ENCODE measurements at regions not wholly inside any gene's neighbourhood (a gene's known extent, or its start where the extent isn't known, plus 50 kb on each side); places are given as distances from the start of the nearest gene placed in this dataset.
"Not testable (repeated sequence)": the region's sequence is repeated elsewhere in the genome, so short reads cannot be mapped to it uniquely, and the experiment has no call there.

DNA sequence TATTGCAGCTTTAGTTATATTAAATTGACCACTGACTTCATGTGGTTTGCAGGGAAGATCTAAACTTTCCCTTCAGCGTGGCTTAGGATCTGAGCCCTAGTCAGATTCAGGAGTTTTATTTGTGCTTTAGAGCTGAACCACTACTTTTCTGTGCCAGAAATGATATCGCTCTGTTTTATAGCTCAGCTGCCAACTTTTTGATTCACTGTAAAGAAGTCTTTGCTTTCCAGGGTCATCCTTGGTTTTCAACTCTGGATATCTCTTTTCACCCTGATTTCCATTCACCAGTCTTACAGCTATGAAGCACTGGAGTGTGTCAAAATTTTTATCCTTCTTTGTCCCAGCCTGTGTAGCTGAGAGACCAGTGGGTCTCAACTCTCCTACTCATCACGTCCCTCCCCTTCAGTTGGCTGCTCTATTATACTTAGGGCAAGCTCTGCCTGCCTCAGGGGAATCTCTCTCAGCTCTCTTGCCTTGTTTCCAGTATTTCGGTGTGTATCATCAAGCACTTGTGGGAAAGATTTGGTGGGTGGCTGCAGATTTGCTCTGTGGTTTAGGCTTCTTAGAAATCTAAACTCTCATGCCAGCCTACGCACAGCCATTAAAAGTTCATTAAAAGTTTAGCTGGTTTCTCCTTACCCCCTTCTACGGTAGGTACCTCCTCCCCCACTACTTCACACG is 425.5 kb downstream of the TENT5A start:
- DNase-seq = no peak

DNA sequence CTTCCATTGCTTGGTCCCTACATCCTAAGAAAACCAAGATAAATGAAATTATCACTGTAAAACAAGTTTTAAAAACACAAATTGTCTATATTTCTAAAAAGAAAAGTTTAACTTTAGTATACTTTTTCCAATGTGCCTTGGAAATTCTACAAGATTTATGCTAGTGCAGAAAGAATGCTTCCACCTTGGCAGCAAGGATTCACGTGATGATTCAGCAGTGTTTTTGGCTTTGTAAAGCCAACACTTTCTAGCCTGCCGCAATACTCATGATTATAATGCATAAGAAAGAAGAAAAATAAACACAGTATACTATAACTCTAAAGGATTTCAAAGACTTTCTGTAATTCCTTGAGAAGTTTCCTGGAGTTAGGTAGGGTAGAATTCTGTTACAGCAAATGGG is 442.7 kb downstream of the TENT5A start:
- DNase-seq = no peak

DNA sequence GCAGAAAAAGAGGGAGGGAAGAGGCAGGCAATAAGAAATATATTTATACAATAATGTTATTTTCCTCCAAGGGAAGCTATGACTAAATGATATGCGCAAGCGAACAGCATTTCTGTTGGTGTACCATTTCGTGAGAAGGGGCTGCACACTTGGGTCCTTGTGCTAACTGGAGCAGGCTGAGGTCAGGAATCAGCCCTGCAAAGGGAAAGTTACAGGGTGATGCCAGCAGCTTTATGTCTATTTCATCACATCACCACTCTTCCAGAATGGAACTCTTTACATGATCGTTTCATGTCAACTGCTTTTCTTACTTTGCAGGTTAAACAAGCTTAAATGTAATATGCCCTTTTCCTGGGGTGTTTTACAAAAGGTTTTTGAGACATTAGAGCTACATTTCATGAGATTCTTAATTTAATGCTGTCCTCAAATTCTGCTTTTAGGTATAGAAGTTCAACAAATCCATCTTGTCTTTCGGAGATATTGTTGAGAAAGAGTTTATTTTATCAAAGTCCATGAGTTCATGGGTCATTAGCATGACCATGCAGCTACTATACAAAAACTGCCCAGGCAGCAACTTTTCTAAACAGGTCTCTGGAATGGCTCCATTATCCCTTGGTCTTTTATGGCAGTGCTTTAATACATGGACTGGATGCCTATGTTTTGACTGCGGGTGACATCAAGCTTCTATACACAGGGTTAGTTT is 443.8 kb downstream of the TENT5A start:
- DNase-seq = no peak

DNA sequence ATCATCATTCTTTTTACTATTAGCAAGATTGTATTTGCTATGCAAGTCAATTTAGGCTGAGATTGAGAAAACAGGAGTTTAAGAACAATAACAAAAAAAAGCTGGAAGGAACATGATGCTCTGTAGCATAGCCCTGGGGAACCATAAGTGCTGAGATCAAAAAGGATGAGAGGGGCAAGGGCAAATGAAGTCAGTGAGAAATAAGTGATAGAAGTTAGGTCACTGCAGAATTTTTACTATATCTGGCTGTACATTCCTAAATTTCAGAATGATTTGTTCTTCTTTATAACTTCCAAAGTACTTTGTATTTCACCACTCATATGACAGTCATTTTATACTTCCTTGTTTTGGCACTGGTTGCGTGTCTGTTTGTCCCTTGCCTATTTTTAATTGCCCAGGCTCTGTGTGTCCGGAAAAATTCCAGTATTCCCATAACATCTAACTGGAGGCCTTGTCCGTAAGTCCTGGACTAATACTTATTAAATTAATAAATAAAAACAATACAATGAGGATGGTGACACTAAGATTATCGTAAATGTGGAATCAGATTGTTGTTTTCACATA is 444.7 kb downstream of the TENT5A start:
- DNase-seq = no peak

DNA sequence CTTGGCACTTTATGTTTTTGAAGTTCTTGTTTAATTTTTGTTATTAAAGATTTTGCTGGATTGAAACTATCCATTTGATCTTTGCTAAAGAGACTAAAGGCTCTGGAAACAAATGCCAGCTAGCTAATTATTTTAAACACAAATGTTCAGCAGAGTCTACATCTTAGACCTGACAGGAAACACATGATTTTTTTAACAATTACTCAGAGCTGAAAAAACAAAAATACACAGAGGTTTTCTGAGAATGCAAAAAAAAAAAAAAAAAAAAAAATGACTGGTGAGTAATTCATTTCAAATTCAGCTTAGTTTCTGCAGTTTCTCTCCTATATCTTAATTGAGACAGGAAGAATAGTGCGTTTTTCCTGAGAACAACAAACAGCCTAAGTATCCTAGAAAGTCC is 448.0 kb downstream of the TENT5A start:
- no peak for DNase-seq

DNA sequence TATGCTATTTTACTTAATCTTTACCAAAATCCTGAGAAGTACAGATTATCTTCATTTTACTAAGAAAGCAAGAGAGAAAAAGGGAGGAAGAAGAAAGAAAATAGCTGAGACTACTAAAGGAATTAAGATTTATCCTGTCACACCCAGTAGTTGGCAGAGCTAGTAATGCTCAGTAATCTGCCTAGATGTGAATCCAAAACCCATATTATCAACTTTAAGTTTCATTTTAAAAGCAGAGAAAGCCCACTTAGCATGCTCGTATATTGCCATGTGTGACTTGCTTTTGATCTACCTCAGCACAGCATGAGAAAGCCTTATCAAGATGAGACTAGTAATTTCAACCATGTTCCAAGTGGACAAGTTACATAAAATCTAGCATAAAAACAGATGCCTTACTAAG is 451.5 kb downstream of the TENT5A start:
- no peak for DNase-seq

DNA sequence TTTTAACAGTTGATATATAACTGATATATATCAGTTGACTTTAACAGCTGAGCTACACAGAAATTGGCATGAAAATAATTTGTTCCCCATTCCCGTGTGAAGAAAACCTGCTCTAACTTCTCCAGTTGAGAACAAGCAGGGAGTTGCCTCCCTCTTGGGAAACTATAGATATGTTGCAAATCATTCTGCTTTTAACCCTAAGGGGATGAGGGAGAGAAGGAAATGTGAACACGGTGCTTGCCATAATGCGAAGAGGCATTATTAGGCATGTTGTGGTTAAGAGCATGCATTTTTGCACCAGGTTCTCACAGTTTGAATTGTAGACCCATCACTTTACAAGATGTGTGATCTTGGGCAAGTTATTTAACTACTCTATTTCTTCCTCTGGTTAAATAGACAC is 453.7 kb downstream of the TENT5A start:
- DNase-seq = no peak

DNA sequence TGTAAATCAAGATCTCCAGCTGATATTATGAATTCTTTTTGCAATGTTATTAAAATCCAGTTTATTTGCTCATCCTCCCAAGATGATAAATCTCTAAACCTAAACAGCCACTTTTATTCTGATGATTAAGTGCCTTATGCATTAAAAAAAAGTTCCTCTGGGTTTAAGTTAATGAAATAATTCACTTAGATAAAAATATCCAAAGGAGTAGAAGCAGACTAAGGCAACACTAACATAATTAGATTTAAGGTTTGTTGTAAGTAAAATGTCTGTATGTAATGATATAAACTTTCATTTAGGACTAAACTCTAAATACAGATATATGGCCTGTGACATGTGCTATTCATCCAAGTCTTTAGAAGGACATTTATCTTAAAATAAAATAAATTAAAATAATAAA is 457.2 kb downstream of the TENT5A start:
- DNase-seq = no peak

DNA sequence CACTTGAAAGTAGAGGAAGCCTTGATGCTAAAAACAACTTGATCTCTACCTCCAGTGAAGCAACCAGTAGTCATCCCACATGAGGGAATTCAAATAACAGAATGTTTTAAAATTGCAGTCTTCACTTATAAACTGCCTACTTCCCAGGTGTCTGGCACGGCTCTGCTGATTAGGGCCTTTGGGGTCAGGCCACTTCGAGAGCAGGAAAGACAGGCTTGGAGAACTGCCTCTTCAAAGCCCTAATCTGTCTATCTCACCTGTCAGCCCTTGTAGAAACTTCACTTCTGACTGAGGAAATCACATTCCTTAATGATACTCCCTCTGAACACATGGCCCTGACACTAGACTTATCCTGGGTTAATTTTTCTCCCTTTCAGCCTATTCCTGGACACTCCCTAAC is 458.6 kb downstream of the TENT5A start:
- DNase-seq = no peak

DNA sequence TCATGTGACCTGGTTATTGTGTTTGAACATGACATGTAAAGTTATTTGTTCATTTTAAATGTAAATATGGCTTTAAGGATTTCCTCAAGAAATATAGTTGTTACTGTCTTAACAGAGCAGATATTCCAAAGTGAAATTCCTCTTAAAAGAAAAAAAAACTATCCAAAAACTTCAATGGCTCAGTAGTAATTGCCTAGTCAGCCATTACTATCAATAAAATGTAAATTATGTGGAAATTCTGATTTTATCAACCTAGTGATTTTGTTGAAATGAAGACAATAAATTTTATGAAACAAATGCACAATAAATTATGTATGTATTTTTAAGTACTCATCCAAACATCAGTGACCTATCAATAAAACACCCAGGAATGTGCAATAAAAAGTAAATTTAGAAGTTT is 463.3 kb downstream of the TENT5A start:
- DNase-seq = no peak

DNA sequence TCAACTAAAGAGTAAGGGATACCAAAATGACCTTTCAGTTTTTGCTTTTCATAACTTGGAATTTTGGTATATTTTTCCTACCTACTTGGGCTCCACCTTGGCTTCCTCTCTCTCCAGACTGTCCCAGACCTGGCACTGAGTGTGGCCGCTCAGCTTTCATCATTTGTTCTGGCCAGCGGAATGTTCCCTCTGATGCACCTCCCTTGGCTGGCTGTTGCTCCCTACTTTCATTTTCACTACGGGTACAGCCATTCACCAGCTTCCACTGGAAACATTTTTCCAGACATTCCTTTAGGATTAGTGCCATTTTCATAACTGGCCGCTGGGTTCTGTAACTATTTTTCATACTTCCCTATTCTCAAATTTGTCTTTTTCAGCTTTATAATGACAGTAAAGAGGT is 487.4 kb downstream of the TENT5A start:
- DNase-seq = no peak

DNA sequence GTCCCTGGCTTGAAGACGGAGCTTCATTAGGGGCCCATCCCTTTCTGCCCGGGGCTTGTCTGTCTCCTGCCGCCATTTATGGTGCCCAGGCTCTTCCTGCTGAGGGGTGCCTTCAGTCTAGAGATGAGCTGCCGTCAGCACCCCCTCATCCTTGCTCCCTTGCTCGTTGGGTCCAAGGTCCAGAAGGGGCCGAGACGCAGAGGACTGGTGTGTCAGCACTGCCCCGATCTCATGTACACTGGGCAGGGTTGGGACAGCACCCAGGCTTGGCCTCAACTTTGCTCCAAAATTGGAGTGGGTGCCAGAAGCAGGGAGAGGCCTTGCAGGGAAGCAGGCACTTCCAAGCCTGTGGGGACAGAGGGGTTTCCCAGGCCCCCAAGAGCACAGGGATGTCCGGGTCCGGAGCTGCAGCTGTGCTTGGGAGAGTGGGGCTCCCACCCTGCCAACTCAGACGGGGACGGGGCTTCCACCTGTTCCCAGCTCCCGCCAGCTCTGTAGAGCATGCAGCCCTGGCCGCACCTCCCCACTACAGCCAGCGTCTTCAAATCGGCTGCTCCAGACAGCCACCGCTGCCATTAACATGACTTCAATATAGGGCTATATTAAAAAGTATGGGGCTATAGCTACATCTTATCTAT is 488.8 kb downstream of the TENT5A start:
- no peak for DNase-seq

DNA sequence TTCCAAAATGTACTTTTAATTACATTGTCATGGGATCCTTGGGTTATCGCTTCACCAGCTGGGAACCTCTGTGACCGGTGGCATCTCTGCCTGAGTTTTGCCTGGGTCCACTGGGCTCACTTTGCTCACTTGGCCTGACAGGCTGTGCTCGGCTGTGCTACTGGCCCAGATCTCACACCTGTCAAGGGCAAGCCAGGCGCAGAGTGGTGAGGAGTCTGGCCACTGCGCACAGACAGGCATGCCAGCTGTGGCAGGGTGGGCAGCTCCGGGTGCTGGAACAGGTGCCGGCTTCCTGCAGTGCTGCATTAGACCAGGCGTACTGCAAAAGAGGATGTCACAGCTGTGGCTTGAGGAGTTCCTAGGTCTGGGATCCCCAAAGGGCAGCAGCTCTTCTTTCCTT is 489.8 kb downstream of the TENT5A start:
- DNase-seq = no peak

DNA sequence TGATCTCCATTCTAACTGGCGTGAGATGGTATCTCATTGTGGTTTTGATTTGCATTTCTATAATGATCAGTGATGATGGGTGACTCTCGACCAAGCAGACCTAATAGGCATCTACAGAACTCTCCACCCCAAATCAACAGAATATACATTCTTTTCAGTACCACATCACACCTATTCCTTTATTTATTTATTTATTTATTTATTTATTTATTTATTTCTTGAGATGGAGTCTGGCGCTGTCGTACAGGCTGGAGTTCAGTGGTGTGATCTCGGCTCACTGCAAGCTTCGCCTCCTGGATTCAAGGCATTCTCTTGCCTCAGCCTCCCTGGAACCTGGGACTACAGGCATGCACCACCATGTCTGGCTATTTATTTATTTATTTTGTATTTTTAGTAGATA is 496.3 kb downstream of the TENT5A start:
- not testable (repeated sequence) for DNase-seq

DNA sequence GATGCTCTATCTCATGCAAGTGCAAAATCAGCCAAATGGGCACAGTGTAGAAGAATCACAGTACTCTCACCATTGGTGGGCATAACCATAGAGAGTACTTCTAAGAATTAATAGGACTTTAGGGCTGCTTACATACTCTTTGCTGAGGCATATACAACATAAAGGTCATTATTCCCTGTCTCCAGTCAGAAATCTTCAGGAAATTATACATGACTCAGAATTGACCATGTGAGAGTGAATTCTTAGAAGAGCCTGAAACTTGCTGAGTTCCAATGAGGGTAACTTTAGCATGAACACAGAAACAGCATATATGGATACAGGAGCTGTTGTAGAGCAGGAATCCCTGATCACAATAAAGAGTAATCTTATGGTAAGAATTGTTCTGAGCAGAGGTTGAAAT is 498.7 kb downstream of the TENT5A start:
- no peak for DNase-seq

DNA sequence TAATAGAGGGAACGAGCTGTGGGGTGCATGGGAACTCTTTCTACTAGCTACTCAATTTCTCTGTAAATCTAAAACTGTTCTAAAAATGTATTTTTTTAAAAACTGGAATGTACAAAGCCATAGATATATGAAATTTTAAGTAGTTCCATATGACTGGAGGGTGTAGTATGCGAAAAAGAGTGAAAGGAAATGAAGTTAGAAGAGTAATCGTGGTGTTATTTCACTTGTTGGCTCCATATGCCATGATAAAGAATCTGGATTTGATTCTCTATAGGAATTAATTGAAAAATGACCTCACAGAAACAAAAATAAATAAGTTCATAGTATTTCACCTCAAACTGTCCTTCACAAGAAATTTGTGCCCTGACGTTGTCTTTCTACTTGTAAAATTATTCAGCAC is 500.2 kb downstream of the TENT5A start:
- DNase-seq = no peak

DNA sequence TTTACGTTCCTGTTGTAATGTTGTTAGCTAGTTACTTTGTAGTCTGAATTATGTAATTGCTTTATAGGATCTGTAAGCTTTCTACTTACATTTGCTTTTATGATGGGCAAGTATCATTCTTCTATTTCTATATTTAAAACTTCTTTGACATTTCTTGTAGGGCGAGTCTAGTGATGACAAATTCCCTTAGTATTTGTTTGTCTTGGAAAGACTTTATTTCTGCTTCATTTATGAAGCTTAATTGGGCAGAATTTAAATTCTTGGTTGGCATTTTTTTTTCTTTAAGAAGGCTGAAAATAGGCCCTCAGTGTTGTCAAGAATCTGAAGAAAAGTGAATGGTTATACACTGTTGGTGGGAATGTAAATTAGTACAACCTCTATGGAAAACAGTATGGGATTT is 506.3 kb downstream of the TENT5A start:
- no peak for DNase-seq

DNA sequence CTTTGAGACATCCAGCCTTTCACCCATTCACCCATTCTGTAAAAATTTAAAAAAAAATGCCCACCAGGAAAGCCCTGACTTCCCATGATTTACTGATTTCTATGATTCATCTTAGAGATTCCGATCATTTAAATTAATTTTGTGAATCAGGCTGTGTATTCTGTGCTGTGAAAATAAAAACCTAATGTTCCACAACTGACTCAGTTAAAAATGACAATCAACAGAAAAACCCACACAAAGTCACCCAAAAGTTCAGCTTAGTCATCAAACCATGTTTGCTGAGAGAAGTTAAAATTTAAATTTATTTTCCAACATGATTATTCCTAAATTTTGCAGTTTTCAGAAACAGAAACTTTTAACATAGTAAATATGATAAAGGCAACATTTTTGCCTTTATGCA is 509.9 kb downstream of the TENT5A start:
- DNase-seq = no peak

DNA sequence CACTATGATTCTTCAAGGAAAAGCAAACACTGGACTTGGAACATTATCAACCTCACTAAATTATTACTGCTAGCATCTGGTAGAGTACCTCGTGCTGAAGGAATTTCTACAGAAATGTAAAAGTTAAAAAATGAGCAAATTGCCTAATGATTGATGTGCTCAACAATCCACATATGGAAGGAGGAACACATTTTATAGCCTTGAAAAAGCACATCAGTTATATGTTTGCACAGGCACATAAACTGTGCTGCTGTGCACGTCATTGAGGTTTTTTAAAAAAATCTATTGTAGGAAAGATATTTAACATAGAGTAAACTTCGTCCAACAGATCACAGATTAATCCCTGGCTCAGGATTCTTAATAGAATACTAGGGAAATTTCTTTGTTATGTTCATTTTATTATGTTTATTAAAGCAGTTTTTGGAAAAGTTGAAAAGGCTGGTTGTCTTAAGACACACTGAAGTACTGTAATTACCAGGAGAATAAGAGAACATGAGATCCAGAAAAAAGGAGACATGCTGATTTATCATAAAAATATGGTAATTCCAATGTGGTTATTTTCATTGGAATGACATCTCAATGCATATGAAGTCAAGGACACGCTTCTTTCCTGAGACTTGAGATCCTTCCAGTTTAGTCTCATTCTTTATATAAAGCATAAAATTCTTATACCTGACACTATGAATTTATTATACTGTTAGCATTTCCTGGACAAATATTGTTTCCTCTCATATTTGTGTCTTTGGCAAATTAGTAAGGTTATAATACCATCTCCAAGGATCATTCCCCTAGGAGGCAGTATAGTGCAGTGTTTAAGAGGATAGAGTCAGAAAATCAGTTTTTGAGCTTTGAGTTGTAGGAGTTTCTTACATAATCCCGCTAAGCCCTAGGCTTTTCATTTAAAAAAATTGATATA is 511.1 kb downstream of the TENT5A start:
- DNase-seq = no peak

DNA sequence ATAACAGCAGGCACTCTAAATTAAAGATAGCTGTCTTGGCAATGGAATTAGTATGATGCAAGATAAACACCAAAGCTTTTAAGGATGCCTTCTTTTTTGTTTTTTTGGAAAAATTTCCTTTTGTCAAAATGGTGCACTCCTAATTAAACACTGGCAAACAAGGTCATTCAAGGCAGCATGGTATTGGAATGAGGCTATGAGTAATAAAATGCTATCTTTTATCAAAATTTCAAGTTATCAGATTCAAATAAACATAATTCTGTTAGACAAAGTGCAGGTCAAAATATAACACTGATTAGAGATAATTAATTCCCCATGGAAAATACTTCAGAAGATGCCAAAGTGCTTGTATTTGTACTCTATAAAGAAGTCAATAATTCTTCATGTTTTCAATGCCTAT is 514.1 kb downstream of the TENT5A start:
- no peak for DNase-seq

DNA sequence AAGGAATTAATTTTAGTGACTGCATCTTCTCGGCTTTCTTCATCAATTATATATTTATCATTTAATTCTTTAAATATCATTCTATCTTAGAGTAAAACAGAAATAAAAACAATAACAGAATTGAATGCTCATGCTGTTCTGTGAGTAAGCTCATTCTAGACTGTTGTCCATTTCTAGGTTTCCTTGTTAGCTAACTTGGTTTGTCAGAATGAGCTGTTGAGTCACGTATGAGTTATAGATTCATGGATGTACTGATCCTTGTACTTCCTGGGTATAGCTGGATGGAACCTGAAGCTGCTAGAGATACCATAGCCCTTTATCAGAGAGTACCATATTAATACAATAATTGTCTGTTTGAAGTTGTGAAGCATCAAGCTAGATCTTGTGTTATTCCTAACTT is 515.3 kb downstream of the TENT5A start:
- DNase-seq = no peak

DNA sequence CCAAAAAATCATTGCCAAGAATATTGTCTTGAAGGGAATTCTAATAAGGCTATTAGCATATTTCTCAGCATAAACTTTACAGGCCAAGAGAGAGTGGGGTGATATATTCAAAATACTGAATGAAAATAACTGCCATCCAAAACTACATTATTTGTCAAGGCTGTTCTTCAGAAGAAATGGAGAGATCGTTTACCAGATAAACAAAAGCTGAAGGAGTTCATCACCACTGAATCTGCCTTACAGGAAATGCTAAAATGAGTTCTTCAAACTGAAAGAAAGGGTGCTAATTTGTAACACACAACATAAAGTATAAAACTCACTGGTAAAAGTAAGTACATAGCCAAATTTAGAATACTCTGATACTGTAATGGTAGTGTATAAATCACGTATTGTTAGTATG is 517.0 kb downstream of the TENT5A start:
- DNase-seq = no peak

DNA sequence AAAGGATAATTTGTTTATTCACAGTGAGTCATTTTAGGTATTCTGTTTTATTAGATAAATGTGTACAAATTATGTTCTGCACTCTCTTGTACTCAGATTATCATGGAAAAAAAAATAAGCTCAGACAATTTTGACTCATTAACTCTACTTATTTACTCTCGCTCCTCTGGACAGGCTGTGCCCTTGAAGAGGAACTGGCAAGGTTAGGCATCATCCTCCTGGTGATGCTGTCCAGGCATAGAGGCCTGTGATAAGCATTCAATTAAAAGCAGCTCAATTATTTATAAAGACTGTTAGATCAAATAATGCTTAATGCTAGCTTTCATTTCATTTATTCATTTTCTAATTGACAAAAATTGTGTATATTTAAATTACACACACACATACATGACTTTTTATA is 518.5 kb downstream of the TENT5A start:
- no peak for DNase-seq

Data from NCI-H1092 (cell line).